Kidney glomerular epithelial cell (primary cell): ENCODE measurements at regions not wholly inside any gene's neighbourhood (a gene's known extent, or its start where the extent isn't known, plus 50 kb on each side); places are given as distances from the start of the nearest gene placed in this dataset.
A peak's percentile ranks its signal among the peaks of the same experiment; 100 is the strongest.

Source experiments
- DNase-seq: peaks from one replicate; lab custom pipeline; 2025; lab: John Stamatoyannopoulos, UW

GRCh38 chr12:126767334-126767733 lies 1499.6 kb upstream of the TMEM132C start:
- no peak for DNase-seq

GRCh38 chr12:126768517-126768916 lies 1498.5 kb upstream of the TMEM132C start:
- DNase-seq: no peak

GRCh38 chr12:126770188-126770587 lies 1496.8 kb upstream of the TMEM132C start:
- DNase-seq: no peak

GRCh38 chr12:126772171-126772864 lies 1494.7 kb upstream of the TMEM132C start:
- DNase-seq: peak; percentile 72

- DNase-seq: no peak
Measured at GRCh38 chr12:126773012-126773411, 1494.0 kb upstream of the TMEM132C start.

- no peak for DNase-seq
Measured at GRCh38 chr12:126773491-126773890, 1493.5 kb upstream of the TMEM132C start.

- DNase-seq: no peak
Measured at GRCh38 chr12:126776026-126776655, 1490.8 kb upstream of the TMEM132C start.

GRCh38 chr12:126780343-126780742 lies 1486.6 kb upstream of the TMEM132C start:
- no peak for DNase-seq

GRCh38 chr12:126781593-126781992 lies 1485.4 kb upstream of the TMEM132C start:
- DNase-seq: no peak

- no peak for DNase-seq
Measured at GRCh38 chr12:126782083-126782482, 1484.9 kb upstream of the TMEM132C start.

GRCh38 chr12:126784328-126784921 lies 1482.5 kb upstream of the TMEM132C start:
- DNase-seq: peak; percentile 32

GRCh38 chr12:126789963-126790362 lies 1477.0 kb upstream of the TMEM132C start:
- DNase-seq: no peak

GRCh38 chr12:126791122-126791521 lies 1475.8 kb upstream of the TMEM132C start:
- DNase-seq: no peak

GRCh38 chr12:126792411-126792810 lies 1474.6 kb upstream of the TMEM132C start:
- DNase-seq: no peak

- DNase-seq: no peak
Measured at GRCh38 chr12:126797525-126797924, 1469.4 kb upstream of the TMEM132C start.

GRCh38 chr12:126798449-126798848 lies 1468.5 kb upstream of the TMEM132C start:
- DNase-seq: no peak

- no peak for DNase-seq
Measured at GRCh38 chr12:126807312-126807865, 1459.6 kb upstream of the TMEM132C start.

GRCh38 chr12:126811391-126811790 lies 1455.6 kb upstream of the TMEM132C start:
- DNase-seq: no peak

GRCh38 chr12:126819554-126819953 lies 1447.4 kb upstream of the TMEM132C start:
- no peak for DNase-seq

- DNase-seq: no peak
Measured at GRCh38 chr12:126830778-126831680, 1435.9 kb upstream of the TMEM132C start.

- DNase-seq: no peak
Measured at GRCh38 chr12:126837697-126838096, 1429.3 kb upstream of the TMEM132C start.
